ENCODE measurements at regions not wholly inside any gene's neighbourhood (a gene's known extent, or its start where the extent isn't known, plus 50 kb on each side); places are given as distances from the start of the nearest gene placed in this dataset.

DNA sequence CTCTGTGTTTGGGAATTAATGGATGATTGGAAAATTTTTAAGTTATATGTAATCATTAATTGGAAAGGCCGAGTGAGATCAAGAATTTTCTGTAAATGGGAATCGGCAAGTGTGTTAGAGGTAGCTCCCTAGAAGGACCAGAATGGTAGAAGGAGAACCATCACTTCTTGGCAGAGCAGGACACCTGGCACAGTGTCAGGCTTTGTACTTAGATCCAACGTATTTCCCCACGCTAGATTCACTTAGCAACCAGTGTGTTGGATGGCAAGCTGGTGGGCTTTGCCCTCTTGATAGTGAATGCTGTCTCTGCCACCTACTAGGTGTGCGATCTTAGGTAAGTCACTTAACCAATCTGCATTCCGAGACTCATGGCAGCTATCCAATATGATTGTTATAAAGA is 107.8 kb upstream of the ZNF438 start:
- Mint-ChIP-seq H3K4me1 (peaks cover 29% of the 10 kb centered on the region), H3K36me3 (no peaks in the 10 kb centered on the region), H3K27me3 (no peaks in the 10 kb centered on the region), H3K4me3 (no peak overlapping the region), H3K9me3 (ENCODE audit: low read depth) (no peaks in the 10 kb centered on the region), H3K27ac (no peak overlapping the region)
- no peak for DNase-seq
- no peak for ATAC-seq
- CTCF ChIA-PET, result no interaction called here

DNA sequence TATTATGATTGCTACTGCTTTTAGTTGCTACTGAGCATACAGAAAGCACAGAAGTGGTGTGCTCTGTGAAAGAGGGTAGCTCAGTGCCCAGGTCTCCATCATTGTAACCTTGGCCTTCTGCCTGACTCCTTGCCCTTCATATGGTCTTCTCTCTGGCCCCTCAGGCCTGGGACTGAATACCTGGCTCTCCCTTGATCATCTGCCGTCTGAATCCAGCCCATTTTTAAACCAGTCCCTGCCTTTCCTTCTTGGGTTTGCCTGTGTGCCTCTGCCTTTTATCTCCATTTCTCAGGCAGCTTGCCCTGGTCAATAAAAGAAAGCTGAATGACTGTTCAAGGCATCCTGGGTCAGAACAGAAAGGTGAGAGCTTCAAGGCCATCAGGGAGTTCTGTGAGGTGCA is 109.1 kb upstream of the ZNF438 start:
- no peak for ATAC-seq
- H3K36me3 Mint-ChIP-seq, result no peaks in the 10 kb centered on the region
- no peaks in the 10 kb centered on the region for H3K9me3 Mint-ChIP-seq (ENCODE audit: low read depth)
- no peak overlapping the region for H3K4me3 Mint-ChIP-seq
- H3K27me3 Mint-ChIP-seq, result no peaks in the 10 kb centered on the region
- DNase-seq, result no peak
- H3K27ac Mint-ChIP-seq, result no peak overlapping the region
- CTCF ChIA-PET, result interaction anchor here (0.6 kb wide), 1 partner anchor 668 kb away, joined by 3 read pairs; no protein-coding TSS in a partner anchor
- peaks cover 20% of the 10 kb centered on the region for H3K4me1 Mint-ChIP-seq

DNA sequence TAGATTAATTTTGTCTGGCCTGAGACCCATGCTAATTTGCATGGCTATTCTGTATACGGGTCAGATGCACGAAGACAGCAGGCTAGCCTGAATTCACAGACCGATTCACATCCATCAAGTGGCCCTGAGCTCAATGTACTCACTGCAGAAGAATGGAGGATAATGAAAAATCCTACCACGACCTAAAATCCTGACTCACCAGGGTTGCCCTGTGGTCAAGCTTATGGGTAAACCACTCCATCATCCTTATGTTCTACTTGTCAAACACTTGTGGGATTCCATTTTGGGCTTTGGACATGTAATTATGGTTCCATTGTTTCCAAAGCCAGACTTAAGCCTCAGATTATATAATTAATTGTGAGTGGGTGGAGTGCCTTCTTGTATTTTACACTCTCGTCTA is 110.4 kb upstream of the ZNF438 start:
- ATAC-seq, result no peak
- Mint-ChIP-seq H3K27me3 (no peaks in the 10 kb centered on the region), H3K4me1 (peaks cover 16% of the 10 kb centered on the region), H3K27ac (no peak overlapping the region), H3K36me3 (no peaks in the 10 kb centered on the region), H3K9me3 (ENCODE audit: low read depth) (no peaks in the 10 kb centered on the region), H3K4me3 (no peak overlapping the region)
- CTCF ChIA-PET, result no interaction called here
- DNase-seq, result no peak

GRCh38 chr10:31143331-31143935 is 111.8 kb upstream of the ZNF438 start:
- no peak for ATAC-seq

DNA sequence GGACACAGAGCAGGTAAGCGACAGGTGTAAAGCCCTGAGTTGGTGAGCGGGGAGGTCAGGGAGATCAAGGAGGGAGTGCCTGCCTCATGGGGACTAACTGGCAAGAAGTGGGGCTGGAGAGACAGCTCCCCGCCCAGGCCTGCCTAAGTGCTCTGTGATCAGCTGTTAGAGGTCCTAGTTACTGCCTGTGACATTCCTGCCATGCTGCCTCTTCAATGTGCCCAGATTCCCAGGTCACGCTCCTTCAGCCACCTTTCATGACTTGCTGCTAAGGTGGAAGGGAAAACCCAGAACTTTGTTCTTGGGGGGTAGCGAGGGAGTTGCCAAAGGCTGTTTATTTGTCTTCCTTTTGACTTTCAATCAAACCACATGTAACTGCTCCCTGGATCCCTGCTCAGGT is 114.3 kb upstream of the ZNF438 start:
- Mint-ChIP-seq H3K9me3 (ENCODE audit: low read depth) (no peaks in the 10 kb centered on the region), H3K4me3 (no peak overlapping the region), H3K4me1 (peaks cover 11% of the 10 kb centered on the region), H3K27ac (no peak overlapping the region), H3K36me3 (no peaks in the 10 kb centered on the region), H3K27me3 (no peaks in the 10 kb centered on the region)
- CTCF ChIA-PET, result interaction anchor here (0.7 kb wide), 1 partner anchor 8 kb away, joined by 3 read pairs; no protein-coding TSS in a partner anchor
- DNase-seq (no peak), ATAC-seq (no peak)

More at GRCh38 chr10:31143331-31143935, 111.8 kb upstream of the ZNF438 start:
- H3K4me3 Mint-ChIP-seq, result no peak overlapping the region
- H3K36me3 Mint-ChIP-seq, result no peaks in the 10 kb centered on the region
- no peaks in the 10 kb centered on the region for H3K9me3 Mint-ChIP-seq (ENCODE audit: low read depth)
- no peak overlapping the region for H3K27ac Mint-ChIP-seq
- H3K27me3 Mint-ChIP-seq, result no peaks in the 10 kb centered on the region
- CTCF ChIA-PET, result no interaction called here
- H3K4me1 Mint-ChIP-seq, result peaks cover 11% of the 10 kb centered on the region
- DNase-seq, result no peak

DNA sequence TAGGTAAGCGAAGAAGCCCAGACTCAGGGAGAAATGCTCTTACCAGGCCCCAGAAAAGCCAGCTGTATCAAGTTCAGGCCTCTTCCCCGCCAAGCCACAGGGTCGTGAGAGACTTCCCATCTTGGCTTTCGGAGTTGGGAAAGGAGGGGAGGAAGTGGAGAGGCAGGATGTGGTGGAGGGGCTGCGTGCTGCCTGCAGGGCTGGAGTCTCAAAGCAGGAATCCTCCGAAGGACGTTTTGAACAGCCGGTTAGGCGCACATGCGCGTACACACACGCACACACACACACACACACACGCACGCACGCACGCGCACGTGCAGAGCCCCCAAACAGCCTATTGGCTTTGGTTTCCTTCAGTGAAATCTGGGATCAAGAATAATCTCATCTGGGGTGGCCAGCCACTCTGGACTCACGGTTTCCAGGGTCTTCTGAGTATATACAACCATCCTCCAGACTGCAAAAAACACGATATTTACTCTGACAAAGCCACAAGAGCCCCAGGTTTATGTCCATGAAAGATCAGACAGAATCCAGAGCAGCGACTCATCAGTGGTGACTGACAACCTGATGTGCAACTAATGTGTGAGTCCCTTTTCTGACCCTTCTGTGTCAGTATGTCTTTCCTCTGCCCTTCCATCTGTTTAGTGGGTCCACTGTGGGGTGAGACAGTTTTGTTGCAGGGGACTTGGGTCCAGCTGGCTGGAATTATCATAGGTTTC is 115.0 kb upstream of the ZNF438 start:
- Mint-ChIP-seq H3K9me3 (ENCODE audit: low read depth) (no peaks in the 10 kb centered on the region), H3K36me3 (no peaks in the 10 kb centered on the region), H3K27ac (no peak overlapping the region), H3K4me3 (no peak overlapping the region), H3K27me3 (no peaks in the 10 kb centered on the region), H3K4me1 (peaks cover 11% of the 10 kb centered on the region)
- CTCF ChIA-PET, result interaction anchor here (0.7 kb wide), 1 partner anchor 9 kb away, joined by 3 read pairs; no protein-coding TSS in a partner anchor
- DNase-seq (no peak), ATAC-seq (no peak)

DNA sequence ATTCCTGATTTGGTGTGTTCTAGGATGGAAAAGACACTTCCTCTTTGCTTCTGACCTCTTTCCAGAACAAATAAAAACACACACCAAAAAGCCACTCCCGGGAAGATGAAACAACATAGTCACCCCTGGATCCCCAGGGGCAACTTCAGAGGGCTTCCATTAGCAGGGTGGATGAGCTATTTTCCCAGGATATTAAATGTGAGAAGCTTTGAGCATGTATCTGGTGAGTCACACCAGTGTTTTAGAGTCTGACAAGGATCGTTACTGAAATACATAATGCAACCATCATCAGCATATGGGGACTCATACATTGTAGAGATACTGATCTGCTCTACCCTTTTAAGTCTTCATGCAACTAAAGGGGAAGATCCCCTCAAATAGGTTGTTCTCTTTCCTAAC is 115.5 kb upstream of the ZNF438 start:
- Mint-ChIP-seq H3K27ac (no peak overlapping the region), H3K4me3 (no peak overlapping the region), H3K27me3 (no peaks in the 10 kb centered on the region), H3K9me3 (ENCODE audit: low read depth) (no peaks in the 10 kb centered on the region), H3K36me3 (no peaks in the 10 kb centered on the region), H3K4me1 (peaks cover 11% of the 10 kb centered on the region)
- ATAC-seq (no peak), DNase-seq (no peak)
- CTCF ChIA-PET, result interaction anchor here (1.1 kb wide), 1 partner anchor 9 kb away, joined by 3 read pairs; no protein-coding TSS in a partner anchor

- CTCF ChIA-PET, result no interaction called here
- no peak for DNase-seq
- H3K9me3 Mint-ChIP-seq (ENCODE audit: low read depth), result no peaks in the 10 kb centered on the region
- H3K4me1 Mint-ChIP-seq, result peaks cover 11% of the 10 kb centered on the region
- H3K27me3 Mint-ChIP-seq, result no peaks in the 10 kb centered on the region
- no peak for ATAC-seq
- peaks cover under 1% of the 10 kb centered on the region for H3K36me3 Mint-ChIP-seq
- no peak overlapping the region for H3K27ac Mint-ChIP-seq
- H3K4me3 Mint-ChIP-seq, result no peak overlapping the region
These were observed 117.3 kb upstream of the ZNF438 start for GRCh38 chr10:31148951-31149350.

DNA sequence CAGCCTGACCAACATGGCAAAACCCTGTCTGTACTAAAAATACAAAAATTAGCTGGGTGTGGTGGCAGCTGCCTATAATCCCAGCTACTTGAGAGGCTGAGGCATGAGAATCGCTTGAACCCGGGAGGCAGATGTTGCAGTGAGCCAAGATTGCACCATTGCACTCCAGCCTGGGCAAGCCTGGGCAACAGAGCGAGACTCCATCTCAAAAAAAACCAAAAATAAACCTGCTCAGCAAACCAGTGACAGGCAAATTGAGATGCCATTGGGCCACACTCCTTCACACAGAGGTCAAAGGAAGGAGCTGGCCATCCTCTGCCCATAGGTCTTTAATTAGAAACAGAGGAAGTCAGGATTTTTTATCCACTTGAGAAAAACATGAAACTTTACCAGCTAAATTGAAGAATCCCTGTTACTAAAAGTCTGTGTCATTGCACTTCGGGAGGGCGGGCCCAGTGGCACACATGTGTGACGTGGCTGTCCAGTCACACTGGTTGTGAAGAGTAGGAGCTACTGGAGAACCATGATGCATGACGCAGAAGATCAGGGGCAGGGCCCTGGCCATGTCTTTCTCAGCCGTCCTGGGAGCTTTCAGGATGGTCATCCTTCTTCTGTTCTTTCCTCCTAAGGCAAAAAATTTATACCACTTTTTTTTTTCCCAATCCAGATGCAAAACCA is 118.3 kb upstream of the ZNF438 start:
- CTCF ChIA-PET, result interaction anchor here (1.4 kb wide), 1 partner anchor 67 kb away, joined by 4 read pairs; no protein-coding TSS in a partner anchor
- ATAC-seq (no peak), DNase-seq (no peak)
- Mint-ChIP-seq H3K36me3 (peaks cover 1% of the 10 kb centered on the region), H3K27me3 (no peaks in the 10 kb centered on the region), H3K27ac (no peak overlapping the region), H3K4me3 (no peak overlapping the region), H3K4me1 (peaks cover 11% of the 10 kb centered on the region), H3K9me3 (ENCODE audit: low read depth) (no peaks in the 10 kb centered on the region)

- Mint-ChIP-seq H3K27ac (no peak overlapping the region), H3K36me3 (peaks cover 1% of the 10 kb centered on the region), H3K27me3 (no peaks in the 10 kb centered on the region), H3K4me1 (peaks cover 9% of the 10 kb centered on the region), H3K9me3 (ENCODE audit: low read depth) (no peaks in the 10 kb centered on the region), H3K4me3 (no peak overlapping the region)
- ATAC-seq, result no peak
- CTCF ChIA-PET, result no interaction called here
- DNase-seq, result no peak
These were observed 119.6 kb upstream of the ZNF438 start for GRCh38 chr10:31151301-31151700.

- Mint-ChIP-seq H3K27ac (peak overlapping the region; percentile 34), H3K4me1 (no peaks in the 10 kb centered on the region), H3K27me3 (no peaks in the 10 kb centered on the region), H3K4me3 (no peak overlapping the region), H3K9me3 (ENCODE audit: low read depth) (no peaks in the 10 kb centered on the region), H3K36me3 (peaks cover 1% of the 10 kb centered on the region)
- CTCF ChIA-PET, result no interaction called here
- DNase-seq (no peak), ATAC-seq (no peak)
These were observed 120.9 kb upstream of the ZNF438 start for GRCh38 chr10:31152421-31153135.

GRCh38 chr10:31153161-31153560 is 121.5 kb upstream of the ZNF438 start:
- Mint-ChIP-seq H3K4me1 (no peaks in the 10 kb centered on the region), H3K9me3 (ENCODE audit: low read depth) (no peaks in the 10 kb centered on the region), H3K36me3 (peaks cover 1% of the 10 kb centered on the region), H3K27me3 (no peaks in the 10 kb centered on the region), H3K4me3 (no peak overlapping the region), H3K27ac (no peak overlapping the region)
- CTCF ChIA-PET, result no interaction called here
- no peak for DNase-seq
- no peak for ATAC-seq

GRCh38 chr10:31153692-31154091 is 122.0 kb upstream of the ZNF438 start:
- Mint-ChIP-seq H3K9me3 (ENCODE audit: low read depth) (no peaks in the 10 kb centered on the region), H3K4me3 (no peak overlapping the region), H3K4me1 (no peaks in the 10 kb centered on the region), H3K36me3 (peaks cover 1% of the 10 kb centered on the region), H3K27me3 (no peaks in the 10 kb centered on the region), H3K27ac (no peak overlapping the region)
- no peak for DNase-seq
- CTCF ChIA-PET, result no interaction called here
- no peak for ATAC-seq

All from activated CD8-positive, alpha-beta memory T cell treated with anti-CD3 and anti-CD28 coated beads, Interleukin-2, amount 10 ng/mL, durations not matched to agents 7 days and 5 days (primary cell).